GM23338 (cell line): ENCODE measurements at regions not wholly inside any gene's neighbourhood (a gene's known extent, or its start where the extent isn't known, plus 50 kb on each side); places are given as distances from the start of the nearest gene placed in this dataset.

Source experiments
- ATAC-seq: fragments of 200-7000 bp; cut with Tn5 transposase; 3 replicates; pipeline ENCODE4 v1.9.1; 2020
- DNase-seq: peaks from one replicate; pipeline ENCODE4 v3.0.0-alpha.2; 2015; ENCODE audit warnings: low spot score
- H2AFZ ChIP-seq: fragments of 200-600 bp; sonication (generic); 2 replicates; pipeline ENCODE4 v1.8.0; 2016; ENCODE audit warnings: antibody characterized with exemption, mild to moderate bottlenecking, moderate library complexity
- H3F3A ChIP-seq: fragments of 200-600 bp; sonication (generic); replicated peaks from 2 replicates; pipeline ENCODE4 v1.8.0; 2017; ENCODE audit warnings: antibody characterized with exemption, mixed run types, low read depth
- H3K27ac ChIP-seq: fragments of 200-600 bp; sonication (generic); 2 replicates; pipeline ENCODE4 v1.6.1; 2016; ENCODE audit warnings: low read depth
- H3K27me3 ChIP-seq: fragments of 200-600 bp; sonication (generic); 2 replicates; pipeline ENCODE4 v1.8.0; 2016; ENCODE audit warnings: mild to moderate bottlenecking, mixed run types, moderate library complexity; ENCODE audit not compliant: insufficient read depth
- H3K36me3 ChIP-seq: fragments of 200-600 bp; sonication (generic); 2 replicates; pipeline ENCODE4 v1.8.0; 2016; ENCODE audit warnings: mild to moderate bottlenecking; ENCODE audit not compliant: insufficient read depth
- H3K4me1 ChIP-seq: fragments of 200-600 bp; sonication (generic); 2 replicates; pipeline ENCODE4 v1.8.0; 2016; ENCODE audit warnings: mild to moderate bottlenecking, moderate library complexity; ENCODE audit not compliant: insufficient read depth
- H3K4me2 ChIP-seq: fragments of 200-600 bp; sonication (generic); 2 replicates; pipeline ENCODE4 v1.7.1; 2017; ENCODE audit warnings: mixed run types
- H3K4me3 ChIP-seq: fragments of 200-600 bp; sonication (generic); 2 replicates; pipeline ENCODE4 v1.6.1; 2016; ENCODE audit warnings: mixed run types
- H3K79me2 ChIP-seq: fragments of 200-600 bp; sonication (generic); replicated peaks from 2 replicates; pipeline ENCODE4 v1.8.0; 2017; ENCODE audit warnings: mild to moderate bottlenecking; ENCODE audit not compliant: insufficient read depth
- H3K9me2 ChIP-seq: fragments of 200-600 bp; sonication (generic); 2 replicates; pipeline ENCODE4 v1.8.0; 2017; ENCODE audit not compliant: insufficient read depth
- H4K20me1 ChIP-seq: fragments of 200-600 bp; sonication (generic); replicated peaks from 2 replicates; pipeline ENCODE4 v1.8.0; 2017; ENCODE audit warnings: mild to moderate bottlenecking; ENCODE audit not compliant: insufficient read depth
- H3K27ac Mint-ChIP-seq: 2 replicates; pipeline ENCODE4 v1.8.0; 2020; ENCODE audit warnings: inconsistent platforms, mild to moderate bottlenecking, moderate library complexity, mixed read lengths
- H3K27me3 Mint-ChIP-seq: 3 replicates; pipeline ENCODE4 v1.8.0; 2022; ENCODE audit warnings: low read depth, mild to moderate bottlenecking, moderate library complexity, mixed read lengths, inconsistent platforms; ENCODE audit not compliant: insufficient read depth, poor library complexity
- H3K36me3 Mint-ChIP-seq: 3 replicates; pipeline ENCODE4 v1.8.0; 2021; ENCODE audit warnings: low read depth, mild to moderate bottlenecking, inconsistent platforms, moderate library complexity, mixed read lengths
- H3K4me1 Mint-ChIP-seq: 3 replicates; pipeline ENCODE4 v1.8.0; 2020; ENCODE audit warnings: mild to moderate bottlenecking, inconsistent platforms, mixed read lengths
- H3K4me3 Mint-ChIP-seq: 3 replicates; pipeline ENCODE4 v1.8.0; 2021; ENCODE audit warnings: moderate library complexity, mild to moderate bottlenecking, inconsistent platforms, mixed read lengths
- H3K9me3 Mint-ChIP-seq: 3 replicates; pipeline ENCODE4 v1.8.0; 2020; ENCODE audit warnings: moderate library complexity, mild to moderate bottlenecking, inconsistent platforms, mixed read lengths
- CTCF ChIP-seq, 2 experiments: fragments of 200-600 bp in 1 of 2; sonication (generic) in 1 of 2; conservative IDR thresholded peaks; 2 replicates each; pipeline versions ENCODE4 v1.5.1 to v1.6.1; 2016 to 2017; ENCODE audit warnings: antibody characterized with exemption in 2 of 2, low read depth in 2 of 2, mild to moderate bottlenecking in 2 of 2, moderate library complexity in 1 of 2
- ETS1 ChIP-seq: IDR thresholded peaks from 2 replicates; pipeline ENCODE4 v1.6.1; 2016; ENCODE audit warnings: antibody characterized with exemption
- EZH2 ChIP-seq: fragments of 200-600 bp; sonication (generic); IDR thresholded peaks from one replicate; pipeline ENCODE4 v1.8.0; 2017; ENCODE audit warnings: antibody characterized with exemption, mild to moderate bottlenecking, low read depth; ENCODE audit not compliant: unreplicated experiment
- EZH2phosphoT487 ChIP-seq: fragments of 200-600 bp; sonication (generic); IDR thresholded peaks from one replicate; pipeline ENCODE4 v1.8.1; 2018; ENCODE audit warnings: antibody characterized with exemption; ENCODE audit not compliant: unreplicated experiment
- JUNB ChIP-seq: IDR thresholded peaks from one replicate; pipeline ENCODE4 v1.6.1; 2016; ENCODE audit warnings: antibody characterized with exemption; ENCODE audit not compliant: unreplicated experiment
- NANOG ChIP-seq: IDR thresholded peaks from 2 replicates; pipeline ENCODE4 v1.6.1; 2016; ENCODE audit warnings: antibody characterized with exemption, borderline replicate concordance
- ZNF114 ChIP-seq: fragments of 250-450 bp; sonication (Bioruptor Pico); IDR thresholded peaks from 2 replicates; pipeline ENCODE4 v1.5.0; 2020; ENCODE audit warnings: mild to moderate bottlenecking, moderate library complexity
- ZNF331 ChIP-seq: fragments of 250-450 bp; sonication (Bioruptor Pico); IDR thresholded peaks from 2 replicates; pipeline ENCODE4 v1.5.0; 2020; ENCODE audit warnings: low read depth, mild to moderate bottlenecking, moderate library complexity
- ZNF462 ChIP-seq: fragments of 250-450 bp; sonication (Bioruptor Pico); IDR thresholded peaks from 2 replicates; pipeline ENCODE4 v1.5.0; 2020; ENCODE audit warnings: mild to moderate bottlenecking, moderate library complexity

GRCh38 chr2:198917926-198918720, 539.6 kb downstream of the SATB2 start:
- H3K4me1 ChIP-seq: no peaks in the 10 kb centered on the region
- no peaks in the 10 kb centered on the region for H3K9me2 ChIP-seq
- no peaks in the 10 kb centered on the region for H3K36me3 ChIP-seq
- Mint-ChIP-seq H3K4me3 (no peak overlapping the region), H3K27me3 (no peaks in the 10 kb centered on the region), H3K4me1 (no peaks in the 10 kb centered on the region), H3K27ac (no peak overlapping the region), H3K36me3 (no peaks in the 10 kb centered on the region; the same call in 2 of the 3 replicates), H3K9me3 (peaks cover 6% of the 10 kb centered on the region; the same call in 1 of the 3 replicates)
- H3K27me3 ChIP-seq: no peaks in the 10 kb centered on the region
- no peak overlapping the region for H3K27ac ChIP-seq
- ATAC-seq: no peak
- H2AFZ ChIP-seq: no peak overlapping the region
- H3F3A ChIP-seq: no peaks in the 10 kb centered on the region
- H3K79me2 ChIP-seq: no peaks in the 10 kb centered on the region
- DNase-seq: no peak
- no peak overlapping the region for H3K4me2 ChIP-seq
- TF ChIP-seq EZH2phosphoT487 (no peak), EZH2 (no peak), ETS1 (no peak), ZNF331 (CRISPR knock-in tag) (no peak), ZNF462 (CRISPR knock-in tag) (no peak), JUNB (no peak), NANOG (no peak), CTCF (conservative IDR thresholded peaks at IDR 0.05; ENCODE audit: low read depth in 2 of 2) (no peak), ZNF114 (no peak)
- H4K20me1 ChIP-seq: no peaks in the 10 kb centered on the region
- H3K4me3 ChIP-seq: no peak overlapping the region
